ENCODE measurements at regions not wholly inside any gene's neighbourhood (a gene's known extent, or its start where the extent isn't known, plus 50 kb on each side); places are given as distances from the start of the nearest gene placed in this dataset.
A peak's percentile ranks its signal among the peaks of the same experiment; 100 is the strongest.

DNA sequence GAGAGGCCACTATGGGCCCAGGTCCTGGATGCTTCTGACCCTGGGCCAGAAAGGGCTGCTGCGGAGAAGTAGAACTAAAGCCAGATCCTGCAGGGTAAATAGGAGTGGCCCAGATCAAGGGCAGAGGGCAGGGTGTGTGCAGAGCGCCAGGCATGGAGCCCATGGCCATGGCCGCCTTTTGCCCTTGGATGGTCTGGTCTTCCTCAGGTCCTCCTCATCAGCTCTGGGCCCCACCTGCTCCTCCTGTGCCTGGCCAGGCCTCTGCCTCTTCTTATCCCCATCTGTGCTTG lies 277.6 kb downstream of the BRD1 start:
- peaks cover 4 to 28% (median 5%) of the 10 kb centered on the region in 3 donors for H3K27me3 ChIP-seq
- H3K4me1 ChIP-seq, result no peaks in the 10 kb centered on the region
- H3K27ac ChIP-seq, result no peak overlapping the region
- intact Hi-C loops (cut with DNase I), result no loop called here
- H3K9me3 ChIP-seq, result peaks cover 0 to 10% (median 4%) of the 10 kb centered on the region in 4 donors
- H3K4me3 ChIP-seq, result no peak overlapping the region
- no peaks in the 10 kb centered on the region for H3K36me3 ChIP-seq
- TF ChIP-seq POLR2A (IDR thresholded peaks at IDR 0.05), result no peak
- TF ChIP-seq, protein P1, sequence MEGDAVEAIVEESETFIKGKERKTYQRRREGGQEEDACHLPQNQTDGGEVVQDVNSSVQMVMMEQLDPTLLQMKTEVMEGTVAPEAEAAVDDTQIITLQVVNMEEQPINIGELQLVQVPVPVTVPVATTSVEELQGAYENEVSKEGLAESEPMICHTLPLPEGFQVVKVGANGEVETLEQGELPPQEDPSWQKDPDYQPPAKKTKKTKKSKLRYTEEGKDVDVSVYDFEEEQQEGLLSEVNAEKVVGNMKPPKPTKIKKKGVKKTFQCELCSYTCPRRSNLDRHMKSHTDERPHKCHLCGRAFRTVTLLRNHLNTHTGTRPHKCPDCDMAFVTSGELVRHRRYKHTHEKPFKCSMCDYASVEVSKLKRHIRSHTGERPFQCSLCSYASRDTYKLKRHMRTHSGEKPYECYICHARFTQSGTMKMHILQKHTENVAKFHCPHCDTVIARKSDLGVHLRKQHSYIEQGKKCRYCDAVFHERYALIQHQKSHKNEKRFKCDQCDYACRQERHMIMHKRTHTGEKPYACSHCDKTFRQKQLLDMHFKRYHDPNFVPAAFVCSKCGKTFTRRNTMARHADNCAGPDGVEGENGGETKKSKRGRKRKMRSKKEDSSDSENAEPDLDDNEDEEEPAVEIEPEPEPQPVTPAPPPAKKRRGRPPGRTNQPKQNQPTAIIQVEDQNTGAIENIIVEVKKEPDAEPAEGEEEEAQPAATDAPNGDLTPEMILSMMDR (IDR thresholded peaks at IDR 0.05), result no peak
- TF ChIP-seq POLR2AphosphoS5 (IDR thresholded peaks at IDR 0.05), result no peak
- TF ChIP-seq EP300 (IDR thresholded peaks at IDR 0.05), result no peak
- 42 to 88% methylated on average over 3 of the region's 3 CpGs for WGBS, 2 donors
- no peak for DNase-seq

- intact Hi-C loops (cut with DNase I), result no loop called here
- DNase-seq, result peak; percentile 43
- no peaks in the 10 kb centered on the region for H3K36me3 ChIP-seq
- no peak overlapping the region for H3K4me3 ChIP-seq
- H3K27me3 ChIP-seq, result peaks cover 4 to 28% (median 5%) of the 10 kb centered on the region in 3 donors
- H3K27ac ChIP-seq, result no peak overlapping the region
- H3K9me3 ChIP-seq, result peaks cover 0 to 10% (median 4%) of the 10 kb centered on the region in 4 donors
- TF ChIP-seq POLR2A (IDR thresholded peaks at IDR 0.05), result no peak
- no peak for TF ChIP-seq EP300 (IDR thresholded peaks at IDR 0.05)
- TF ChIP-seq, protein P1 (IDR thresholded peaks at IDR 0.05), result no peak
- no peak for TF ChIP-seq POLR2AphosphoS5 (IDR thresholded peaks at IDR 0.05)
- 74 to 87% methylated on average over 22 of the region's 22 CpGs for WGBS, 2 donors
- H3K4me1 ChIP-seq, result no peaks in the 10 kb centered on the region
These were observed 278.2 kb downstream of the BRD1 start for GRCh38 chr22:49549256-49550140.

- Histone ChIP-seq H3K27ac (no peak overlapping the region), H3K4me3 (no peak overlapping the region), H3K36me3 (no peaks in the 10 kb centered on the region), H3K4me1 (no peaks in the 10 kb centered on the region), H3K9me3 (peaks cover 0 to 10% (median 4%) of the 10 kb centered on the region in 4 donors), H3K27me3 (peaks cover 4 to 26% (median 5%) of the 10 kb centered on the region in 3 donors)
- 25 to 61% methylated on average over 17 of the region's 17 CpGs for WGBS, 2 donors
- intact Hi-C loops (cut with DNase I), result no loop called here
- TF ChIP-seq POLR2AphosphoS5 (IDR thresholded peaks at IDR 0.05) (no peak), POLR2A (IDR thresholded peaks at IDR 0.05) (no peak)
- DNase-seq, result peak; percentile 50
These were observed 279.1 kb downstream of the BRD1 start for GRCh38 chr22:49548356-49549202.

DNA sequence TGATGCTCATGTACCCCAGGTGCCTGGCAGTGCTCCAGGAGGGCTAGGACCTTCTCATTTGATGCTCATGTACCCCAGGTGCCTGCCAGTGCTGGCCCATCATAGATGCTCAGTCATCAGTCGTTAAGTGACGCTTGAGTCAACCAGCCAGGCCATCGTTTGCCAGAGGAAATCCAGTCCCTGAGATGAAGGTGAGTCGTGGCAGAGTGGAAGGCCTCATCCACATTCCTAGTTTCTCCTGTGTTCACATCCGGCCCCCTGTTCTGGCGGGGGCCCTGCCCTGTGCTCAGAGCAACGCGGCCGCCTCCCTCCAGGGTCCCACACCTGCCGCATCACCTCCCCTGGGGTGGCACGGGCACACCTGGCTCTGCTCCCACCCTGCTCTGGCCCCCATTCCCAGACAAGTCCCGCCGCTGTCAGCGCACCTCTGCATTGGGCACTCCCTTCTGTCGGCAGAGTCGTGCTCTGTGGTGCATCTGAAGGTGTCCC lies 279.9 kb downstream of the BRD1 start:
- DNase-seq, result peak; percentile 46
- no peak overlapping the region for H3K4me3 ChIP-seq
- H3K4me1 ChIP-seq, result no peaks in the 10 kb centered on the region
- no peak for TF ChIP-seq POLR2A (IDR thresholded peaks at IDR 0.05)
- TF ChIP-seq, protein P1 (IDR thresholded peaks at IDR 0.05), result no peak
- 38 to 75% methylated on average over 16 of the region's 16 CpGs for WGBS, 2 donors
- peaks cover 0 to 10% (median 4%) of the 10 kb centered on the region in 4 donors for H3K9me3 ChIP-seq
- intact Hi-C loops (cut with DNase I), result no loop called here
- H3K27ac ChIP-seq, result no peak overlapping the region
- H3K27me3 ChIP-seq, result peaks cover 4 to 18% (median 5%) of the 10 kb centered on the region in 3 donors
- H3K36me3 ChIP-seq, result no peaks in the 10 kb centered on the region
